ENCODE measurements at regions not wholly inside any gene's neighbourhood (a gene's known extent, or its start where the extent isn't known, plus 50 kb on each side); places are given as distances from the start of the nearest gene placed in this dataset.
A peak's percentile ranks its signal among the peaks of the same experiment; 100 is the strongest.
"Not testable (repeated sequence)": the region's sequence is repeated elsewhere in the genome, so short reads cannot be mapped to it uniquely, and the experiment has no call there.

- DNase-seq, result no peak
Measured at GRCh38 chr3:6392123-6392522, 468.8 kb upstream of the GRM7 start.

- no peak for DNase-seq
Measured at GRCh38 chr3:6394944-6395343, 466.0 kb upstream of the GRM7 start.

GRCh38 chr3:6396631-6397030 lies 464.3 kb upstream of the GRM7 start:
- no peak for DNase-seq

GRCh38 chr3:6402666-6403065 lies 458.2 kb upstream of the GRM7 start:
- DNase-seq, result not testable (repeated sequence)

GRCh38 chr3:6406923-6407322 lies 454.0 kb upstream of the GRM7 start:
- DNase-seq, result not testable (repeated sequence)

GRCh38 chr3:6416049-6416661 lies 444.8 kb upstream of the GRM7 start:
- peak; percentile 44 for DNase-seq

GRCh38 chr3:6417174-6417573 lies 443.7 kb upstream of the GRM7 start:
- DNase-seq, result no peak

GRCh38 chr3:6418485-6418884 lies 442.4 kb upstream of the GRM7 start:
- no peak for DNase-seq

GRCh38 chr3:6421666-6422445 lies 439.1 kb upstream of the GRM7 start:
- no peak for DNase-seq

- DNase-seq, result no peak
Measured at GRCh38 chr3:6425289-6425820, 435.6 kb upstream of the GRM7 start.

GRCh38 chr3:6428276-6428675 lies 432.6 kb upstream of the GRM7 start:
- not testable (repeated sequence) for DNase-seq

GRCh38 chr3:6435951-6436350 lies 425.0 kb upstream of the GRM7 start:
- no peak for DNase-seq

GRCh38 chr3:6437631-6438030 lies 423.3 kb upstream of the GRM7 start:
- DNase-seq, result no peak

- no peak for DNase-seq
Measured at GRCh38 chr3:6438031-6438430, 422.9 kb upstream of the GRM7 start.

GRCh38 chr3:6439226-6439625 lies 421.7 kb upstream of the GRM7 start:
- DNase-seq, result no peak

- DNase-seq, result no peak
Measured at GRCh38 chr3:6439824-6440223, 421.1 kb upstream of the GRM7 start.

- no peak for DNase-seq
Measured at GRCh38 chr3:6444888-6445658, 415.8 kb upstream of the GRM7 start.

- no peak for DNase-seq
Measured at GRCh38 chr3:6447166-6447801, 413.6 kb upstream of the GRM7 start.

- no peak for DNase-seq
Measured at GRCh38 chr3:6448011-6448410, 412.9 kb upstream of the GRM7 start.

- no peak for DNase-seq
Measured at GRCh38 chr3:6449099-6449498, 411.8 kb upstream of the GRM7 start.

- no peak for DNase-seq
Measured at GRCh38 chr3:6452974-6453373, 407.9 kb upstream of the GRM7 start.

GRCh38 chr3:6455031-6455430 lies 405.9 kb upstream of the GRM7 start:
- no peak for DNase-seq

- no peak for DNase-seq
Measured at GRCh38 chr3:6467186-6467585, 393.7 kb upstream of the GRM7 start.
